ENCODE measurements at regions not wholly inside any gene's neighbourhood (a gene's known extent, or its start where the extent isn't known, plus 50 kb on each side); places are given as distances from the start of the nearest gene placed in this dataset.

GRCh38 chr17:73713136-73713535, 68.9 kb upstream of the SDK2 start:
- no peak for TF ChIP-seq EP300 (IDR thresholded peaks at IDR 0.05)
- no peak for TF ChIP-seq POLR2AphosphoS5 (IDR thresholded peaks at IDR 0.05)
- TF ChIP-seq POLR2A (IDR thresholded peaks at IDR 0.05): no peak
- no peak for TF ChIP-seq CTCF (IDR thresholded peaks at IDR 0.05)
- 18 to 29% methylated on average over 7 to 8 of the region's 9 CpGs for WGBS, 2 donors (ENCODE audit: low coverage in 1 of 2)
- no peaks in the 10 kb centered on the region for H3K9me3 ChIP-seq
- H3K4me1 ChIP-seq: no peaks in the 10 kb centered on the region
- no peak overlapping the region for H3K4me3 ChIP-seq
- no peak for ATAC-seq
- H3K27ac ChIP-seq: no peak overlapping the region
- H3K27me3 ChIP-seq: peaks cover 82% of the 10 kb centered on the region
- no peaks in the 10 kb centered on the region for H3K36me3 ChIP-seq

- TF ChIP-seq POLR2AphosphoS5 (IDR thresholded peaks at IDR 0.05) (no peak), CTCF (IDR thresholded peaks at IDR 0.05) (no peak), POLR2A (IDR thresholded peaks at IDR 0.05) (no peak), EP300 (IDR thresholded peaks at IDR 0.05) (no peak)
- H3K9me3 ChIP-seq: no peaks in the 10 kb centered on the region
- 58 to 62% methylated on average over 8 to 9 of the region's 10 CpGs for WGBS, 2 donors (ENCODE audit: low coverage in 1 of 2)
- no peak overlapping the region for H3K4me3 ChIP-seq
- H3K36me3 ChIP-seq: no peaks in the 10 kb centered on the region
- peaks cover 74% of the 10 kb centered on the region for H3K27me3 ChIP-seq
- no peak for ATAC-seq
- peaks cover 0 to 14% (median 0%) of the 10 kb centered on the region in 3 donors for H3K4me1 ChIP-seq
- no peak overlapping the region for H3K27ac ChIP-seq
These were observed 71.5 kb upstream of the SDK2 start for GRCh38 chr17:73715769-73716168.

GRCh38 chr17:73717690-73718089, 73.4 kb upstream of the SDK2 start:
- Histone ChIP-seq H3K9me3 (no peaks in the 10 kb centered on the region), H3K27ac (no peak overlapping the region), H3K4me3 (no peak overlapping the region), H3K36me3 (no peaks in the 10 kb centered on the region), H3K27me3 (peaks cover 59% of the 10 kb centered on the region), H3K4me1 (peaks cover 0 to 14% (median 0%) of the 10 kb centered on the region in 3 donors)
- no peak for ATAC-seq
- whole genome bisulfite sequencing, 2 donors (ENCODE audit: low coverage in 1 of 2): 50 to 88% methylated on average over 3 to 4 of the region's 5 CpGs
- TF ChIP-seq POLR2A (IDR thresholded peaks at IDR 0.05) (no peak), CTCF (IDR thresholded peaks at IDR 0.05) (no peak), POLR2AphosphoS5 (IDR thresholded peaks at IDR 0.05) (no peak), EP300 (IDR thresholded peaks at IDR 0.05) (no peak)

- no peak overlapping the region for H3K27ac ChIP-seq
- ATAC-seq: no peak
- no peak overlapping the region for H3K4me3 ChIP-seq
These were observed 74.1 kb upstream of the SDK2 start for GRCh38 chr17:73718362-73718761.

More at GRCh38 chr17:73718362-73718761, 74.1 kb upstream of the SDK2 start:
- peaks cover 0 to 14% (median 0%) of the 10 kb centered on the region in 3 donors for H3K4me1 ChIP-seq
- H3K36me3 ChIP-seq: no peaks in the 10 kb centered on the region
- H3K9me3 ChIP-seq: no peaks in the 10 kb centered on the region
- TF ChIP-seq POLR2AphosphoS5 (IDR thresholded peaks at IDR 0.05) (no peak), EP300 (IDR thresholded peaks at IDR 0.05) (no peak), CTCF (IDR thresholded peaks at IDR 0.05) (no peak), POLR2A (IDR thresholded peaks at IDR 0.05) (no peak)
- H3K27me3 ChIP-seq: peaks cover 55% of the 10 kb centered on the region
